Esophagus squamous epithelium (tissue), 5 donors: ENCODE measurements at regions not wholly inside any gene's neighbourhood (a gene's known extent, or its start where the extent isn't known, plus 50 kb on each side); places are given as distances from the start of the nearest gene placed in this dataset.
"Not testable (repeated sequence)": the region's sequence is repeated elsewhere in the genome, so short reads cannot be mapped to it uniquely, and the experiment has no call there.

ENCODE experiments used
- DNase-seq: peaks from one replicate; lab custom pipeline; 2025; lab: John Stamatoyannopoulos, UW
- H3K27ac ChIP-seq, 4 donors: fragments of 200-600 bp; sonication (generic); one replicate each; pipeline ENCODE4 v1.5.1; 2016 to 2019; ENCODE audit warnings: mild to moderate bottlenecking in 1 of 4
- H3K27me3 ChIP-seq, 4 donors: fragments of 200-600 bp; sonication (generic); 1 replicate in 3 of 4; 2 replicates in 1 of 4; pipeline versions ENCODE4 v1.5.1 to v1.6.0; 2017 to 2021; ENCODE audit warnings: antibody characterized with exemption in 1 of 4
- H3K36me3 ChIP-seq, 3 donors: fragments of 200-600 bp; sonication (generic); one replicate each; pipeline ENCODE4 v1.5.1; 2016 to 2019
- H3K4me1 ChIP-seq, 3 donors: fragments of 200-600 bp; sonication (generic); one replicate each; pipeline ENCODE4 v1.5.1; 2017 to 2019
- H3K4me3 ChIP-seq, 4 donors: fragments of 200-600 bp; sonication (generic); 1 replicate in 3 of 4; 2 replicates in 1 of 4; pipeline ENCODE4 v1.5.1; 2016 to 2019; ENCODE audit warnings: mild to moderate bottlenecking in 2 of 4, moderate library complexity in 1 of 4
- H3K9me3 ChIP-seq, 3 donors: fragments of 200-600 bp; sonication (generic); one replicate each; pipeline ENCODE4 v1.5.1; 2016 to 2019
- CTCF ChIP-seq, 6 experiments: fragments of 450-650 bp in 4 of 6; fragments of 200-600 bp in 2 of 6; sonication (generic) in 2 of 6; IDR thresholded peaks; one replicate each; pipeline ENCODE4 v1.5.1; 2016 to 2019; ENCODE audit warnings: antibody characterized with exemption in 6 of 6, mild to moderate bottlenecking in 4 of 6, moderate library complexity in 4 of 6
- POLR2A ChIP-seq, 4 donors: fragments of 450-650 bp; IDR thresholded peaks; one replicate each; pipeline ENCODE4 v1.6.1; 2017; ENCODE audit warnings: antibody characterized with exemption in 4 of 4, mild to moderate bottlenecking in 4 of 4, moderate library complexity in 3 of 4
- WGBS, 2 donors: methylation state at CpG; one replicate each; pipeline ENCODE4 v1.1.5; 2018; 5-methylcytosine and 5-hydroxymethylcytosine counted together
- intact Hi-C: fragments of 100-400 bp; cut with DNase I; formaldehyde crosslinking; loops from one replicate; pipeline ENCODE4 v1.15.0; 2022
- donor health status: DM: yes; HTN: yes; CAD: no.

- H3K4me1 ChIP-seq: peaks cover 0 to 27% (median 9%) of the 10 kb centered on the region in 3 donors
- DNase-seq, H3K27ac ChIP-seq, H3K36me3 ChIP-seq, intact Hi-C loops, H3K4me3 ChIP-seq, H3K9me3 ChIP-seq, H3K27me3 ChIP-seq: not testable (repeated sequence)
- 100% methylated on average over 1 of the region's 4 CpGs; no CpG with 5 or more reads in 1 of the 2 donors for WGBS, 2 donors
Measured at GRCh38 chr15:44833761-44834160, 97.4 kb downstream of the TRIM69 start.

GRCh38 chr15:44835082-44835481 is 98.8 kb downstream of the TRIM69 start:
- H3K9me3 ChIP-seq, DNase-seq, H3K4me3 ChIP-seq, intact Hi-C loops, H3K36me3 ChIP-seq, H3K27ac ChIP-seq, H3K27me3 ChIP-seq: not testable (repeated sequence)
- peaks cover 0 to 24% (median 9%) of the 10 kb centered on the region in 3 donors for H3K4me1 ChIP-seq
- WGBS, 2 donors: 88 to 95% methylated on average over 2 to 4 of the region's 5 CpGs

GRCh38 chr15:44836094-44836493 is 99.8 kb downstream of the TRIM69 start:
- DNase-seq: no peak
- Histone ChIP-seq H3K4me3 (no peak overlapping the region), H3K4me1 (peaks cover 0 to 14% (median 4%) of the 10 kb centered on the region in 3 donors), H3K36me3 (no peaks in the 10 kb centered on the region), H3K27ac (no peak overlapping the region), H3K27me3 (no peaks in the 10 kb centered on the region), H3K9me3 (no peaks in the 10 kb centered on the region)
- no peak for TF ChIP-seq CTCF (IDR thresholded peaks at IDR 0.05)
- no peak for TF ChIP-seq POLR2A (IDR thresholded peaks at IDR 0.05)
- 59 to 75% methylated on average over 4 of the region's 4 CpGs for WGBS, 2 donors
- intact Hi-C loops: no loop called here

GRCh38 chr15:44838929-44839328 is 102.6 kb downstream of the TRIM69 start:
- intact Hi-C loops, H3K4me3 ChIP-seq: not testable (repeated sequence)

GRCh38 chr15:44841762-44842161 is 105.4 kb downstream of the TRIM69 start:
- H3K9me3 ChIP-seq, H3K27ac ChIP-seq, H3K27me3 ChIP-seq, H3K36me3 ChIP-seq, DNase-seq, H3K4me1 ChIP-seq, H3K4me3 ChIP-seq, intact Hi-C loops: not testable (repeated sequence)
- WGBS, 2 donors: 81 to 84% methylated on average over 4 of the region's 4 CpGs

More at GRCh38 chr15:44838929-44839328, 102.6 kb downstream of the TRIM69 start:
- not testable (repeated sequence) for H3K27me3 ChIP-seq, DNase-seq, H3K4me1 ChIP-seq, H3K27ac ChIP-seq, H3K36me3 ChIP-seq, H3K9me3 ChIP-seq
- 25 to 33% methylated on average over 3 of the region's 3 CpGs for WGBS, 2 donors

GRCh38 chr15:44842883-44843282 is 106.6 kb downstream of the TRIM69 start:
- DNase-seq, H3K9me3 ChIP-seq, intact Hi-C loops, H3K27me3 ChIP-seq, H3K4me1 ChIP-seq, H3K36me3 ChIP-seq, H3K27ac ChIP-seq, H3K4me3 ChIP-seq: not testable (repeated sequence)
- WGBS, 2 donors: 41 to 51% methylated on average over 4 to 6 of the region's 6 CpGs

- WGBS, 2 donors: 87 to 94% methylated on average over 2 of the region's 2 CpGs
- intact Hi-C loops: not testable (repeated sequence)
Measured at GRCh38 chr15:44844936-44845335, 108.6 kb downstream of the TRIM69 start.

GRCh38 chr15:44846156-44846555 is 109.8 kb downstream of the TRIM69 start:
- intact Hi-C loops, H3K27ac ChIP-seq, H3K4me3 ChIP-seq, H3K27me3 ChIP-seq, H3K9me3 ChIP-seq, DNase-seq, H3K4me1 ChIP-seq, H3K36me3 ChIP-seq: not testable (repeated sequence)
- no CpG with 5 or more reads among the region's 1 CpG for WGBS, 2 donors

More at GRCh38 chr15:44844936-44845335, 108.6 kb downstream of the TRIM69 start:
- not testable (repeated sequence) for H3K4me1 ChIP-seq, H3K9me3 ChIP-seq, H3K4me3 ChIP-seq, H3K36me3 ChIP-seq, H3K27me3 ChIP-seq, DNase-seq, H3K27ac ChIP-seq

GRCh38 chr15:44847555-44847954 is 108.9 kb upstream of the TERB2 start:
- H3K4me1 ChIP-seq, H3K9me3 ChIP-seq, H3K4me3 ChIP-seq, DNase-seq, intact Hi-C loops, H3K27me3 ChIP-seq, H3K27ac ChIP-seq, H3K36me3 ChIP-seq: not testable (repeated sequence)
- WGBS, 2 donors: 78% methylated on average over 1 of the region's 2 CpGs; no CpG with 5 or more reads in 1 of the 2 donors

GRCh38 chr15:44848859-44849258 is 107.6 kb upstream of the TERB2 start:
- H3K4me3 ChIP-seq, DNase-seq, H3K36me3 ChIP-seq, H3K27ac ChIP-seq, H3K4me1 ChIP-seq, intact Hi-C loops, H3K9me3 ChIP-seq, H3K27me3 ChIP-seq: not testable (repeated sequence)
- WGBS, 2 donors: 66 to 93% methylated on average over 3 to 5 of the region's 5 CpGs

- H3K9me3 ChIP-seq, intact Hi-C loops, H3K36me3 ChIP-seq, DNase-seq, H3K27me3 ChIP-seq, H3K4me3 ChIP-seq, H3K27ac ChIP-seq, H3K4me1 ChIP-seq: not testable (repeated sequence)
- 64 to 68% methylated on average over 5 to 6 of the region's 6 CpGs for WGBS, 2 donors
Measured at GRCh38 chr15:44849701-44850403, 106.6 kb upstream of the TERB2 start.
